CD4-positive, alpha-beta T cell treated with Interleukin-1 beta for 1 hour (primary cell): ENCODE measurements at regions not wholly inside any gene's neighbourhood (a gene's known extent, or its start where the extent isn't known, plus 50 kb on each side); places are given as distances from the start of the nearest gene placed in this dataset.
"Not testable (repeated sequence)": the region's sequence is repeated elsewhere in the genome, so short reads cannot be mapped to it uniquely, and the experiment has no call there.

Experiments
- DNase-seq, 2 donors: peaks; one replicate each; pipeline ENCODE4 v3.0.0-alpha.2; 2020 to 2022

DNA sequence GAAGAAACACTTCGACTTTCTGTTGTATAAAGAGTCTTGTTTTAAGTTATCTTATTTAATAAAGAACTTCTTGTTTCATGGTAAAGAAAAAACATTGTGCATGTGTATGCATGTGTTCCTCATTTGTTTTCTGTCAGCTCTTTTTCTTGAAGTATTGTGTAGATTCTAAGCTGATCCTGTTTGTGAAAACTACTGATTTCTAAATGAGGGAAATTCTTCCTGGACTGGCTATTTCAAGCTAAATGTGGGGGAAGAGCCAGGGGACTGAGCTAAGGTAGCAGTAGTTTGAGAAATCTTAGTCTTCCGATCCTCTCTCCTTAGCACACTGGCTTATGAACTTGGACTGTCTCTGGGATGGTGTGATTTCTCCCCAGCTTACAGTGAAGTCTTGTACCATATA, 56.4 kb upstream of the RBMS1 start:
- no peak for DNase-seq

GRCh38 chr2:160551259-160551658, 57.7 kb upstream of the RBMS1 start:
- DNase-seq: no peak

GRCh38 chr2:160555420-160556071, 61.9 kb upstream of the RBMS1 start:
- no peak for DNase-seq

DNA sequence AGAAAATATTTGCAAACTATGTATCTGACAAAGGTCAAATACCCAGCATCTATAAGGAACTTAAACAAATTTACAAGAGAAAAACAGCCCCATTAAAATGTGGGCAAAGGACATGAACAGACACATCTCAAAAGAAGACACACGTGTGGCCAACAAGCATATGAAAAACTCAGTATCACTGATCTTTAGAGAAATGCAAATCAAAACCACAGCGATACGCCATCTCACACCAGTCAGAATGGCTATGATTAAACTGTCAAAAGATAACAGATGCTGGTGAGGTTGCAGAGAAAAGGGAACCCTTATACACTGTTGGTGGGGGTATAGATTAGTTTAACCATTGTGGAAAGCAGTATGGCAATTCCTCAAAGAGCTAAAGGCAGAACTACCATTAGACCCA, 64.3 kb upstream of the RBMS1 start:
- no peak for DNase-seq

- no peak for DNase-seq
These were observed 64.9 kb upstream of the RBMS1 start for GRCh38 chr2:160558531-160558930.

- DNase-seq: no peak
These were observed 68.1 kb upstream of the RBMS1 start for GRCh38 chr2:160561551-160562295.

DNA sequence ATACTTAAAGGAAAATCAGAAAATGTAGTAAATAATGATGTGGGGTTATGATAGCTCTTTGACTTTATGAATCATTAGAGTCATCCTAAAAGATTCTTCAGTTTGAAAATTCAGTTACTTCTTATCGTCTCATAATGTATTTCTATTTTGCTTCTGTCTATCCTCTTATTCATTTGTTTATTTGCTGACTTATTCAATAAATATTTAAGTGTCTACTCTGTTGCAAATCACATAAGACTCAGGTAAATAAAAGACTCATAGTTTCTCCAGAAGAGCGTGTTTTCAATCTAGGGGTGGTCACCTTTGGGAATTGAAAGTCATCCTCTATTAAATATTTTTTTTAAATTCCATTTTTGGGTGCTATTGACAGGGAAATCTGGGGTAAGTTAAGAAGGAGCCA, 69.1 kb upstream of the RBMS1 start:
- DNase-seq: no peak

DNA sequence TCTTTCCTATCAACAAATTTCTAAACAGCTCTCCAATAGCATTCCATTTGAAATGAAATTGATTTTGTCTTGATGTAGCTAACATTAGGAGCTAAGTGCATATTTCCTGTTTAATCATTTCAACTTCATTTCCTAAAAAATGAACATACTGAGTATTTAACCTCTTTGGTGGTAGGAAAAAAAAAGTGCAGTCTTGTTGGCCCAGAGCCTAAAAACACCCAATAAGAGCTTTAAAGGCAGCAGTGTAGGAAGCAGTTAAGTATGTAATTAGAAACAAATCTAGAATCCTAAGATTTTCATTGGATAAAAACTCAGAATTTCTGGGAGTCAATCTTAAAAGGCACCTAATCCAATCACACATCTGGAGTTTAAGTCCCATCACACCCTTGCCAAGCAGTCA, 71.0 kb upstream of the RBMS1 start:
- DNase-seq: no peak

GRCh38 chr2:160565099-160565845, 71.7 kb upstream of the RBMS1 start:
- no peak for DNase-seq

GRCh38 chr2:160566717-160567116, 73.1 kb upstream of the RBMS1 start:
- DNase-seq: no peak

DNA sequence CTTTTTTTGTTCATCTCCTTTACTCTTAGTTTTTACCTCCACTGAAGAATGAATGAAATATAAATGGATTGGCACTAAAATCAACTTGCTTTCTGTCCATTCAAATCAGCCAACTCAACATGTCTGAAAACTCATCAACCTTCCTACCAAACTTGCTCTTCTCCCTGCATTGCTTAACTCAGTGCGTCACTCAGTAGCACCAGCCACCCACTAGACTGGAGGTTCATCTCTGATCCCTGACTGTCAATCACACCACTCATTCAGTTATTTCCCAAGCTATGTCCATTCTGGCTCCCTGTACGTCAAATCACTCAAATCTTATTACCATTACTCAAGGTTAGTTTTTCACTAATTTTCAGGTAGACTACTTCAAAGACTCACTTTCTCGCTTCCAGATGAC, 75.2 kb upstream of the RBMS1 start:
- DNase-seq: no peak

DNA sequence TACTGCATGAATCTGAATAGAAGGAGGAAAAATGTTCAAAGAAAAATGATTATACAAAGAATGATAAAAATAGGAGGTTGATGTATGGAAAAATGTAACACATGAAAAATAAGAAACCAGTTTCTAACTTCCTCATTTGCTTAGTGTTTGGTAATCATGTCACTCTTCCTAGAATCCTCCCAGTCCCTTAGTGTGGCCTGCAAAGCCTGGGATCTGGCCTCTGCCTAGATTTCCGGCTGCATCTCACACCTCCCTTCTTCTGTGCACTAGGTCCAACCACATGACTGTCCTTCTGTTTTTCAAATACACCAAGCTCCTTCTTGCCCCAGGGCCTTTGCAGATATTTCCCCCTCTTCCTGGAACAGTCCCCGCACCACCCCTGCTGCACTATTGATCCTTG, 76.8 kb upstream of the RBMS1 start:
- DNase-seq: no peak

DNA sequence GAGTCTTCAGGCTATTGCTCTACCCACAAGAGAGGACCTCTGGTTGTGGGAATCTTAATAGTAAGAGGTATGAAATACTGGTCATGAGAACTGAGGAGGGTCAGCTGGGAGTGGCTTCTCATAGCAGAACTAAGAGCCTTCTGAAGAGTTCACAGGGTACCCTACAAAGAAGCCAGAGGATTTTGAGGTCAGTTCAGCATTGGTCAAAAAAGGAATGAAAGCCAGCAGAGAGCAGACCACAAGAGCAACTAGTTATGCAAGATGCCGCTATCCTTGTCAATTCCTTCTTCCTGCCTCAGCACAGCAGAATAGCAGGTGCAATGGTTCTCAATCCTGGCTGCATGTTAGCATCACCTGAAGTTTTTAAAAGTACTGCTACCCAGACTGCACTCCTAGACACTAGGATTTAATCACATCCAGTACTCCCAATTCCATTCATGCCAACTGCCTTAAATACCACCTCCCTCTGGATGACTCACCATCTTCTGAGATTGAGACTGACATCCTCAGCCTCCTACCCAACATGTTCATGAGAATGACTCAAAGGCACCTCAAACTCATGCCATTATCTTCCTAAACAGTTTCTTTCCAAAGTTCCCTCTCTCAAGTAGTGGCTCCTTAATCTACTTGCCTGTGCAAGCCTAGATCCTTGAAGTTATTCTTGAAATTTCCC, 81.0 kb upstream of the RBMS1 start:
- no peak for DNase-seq

DNA sequence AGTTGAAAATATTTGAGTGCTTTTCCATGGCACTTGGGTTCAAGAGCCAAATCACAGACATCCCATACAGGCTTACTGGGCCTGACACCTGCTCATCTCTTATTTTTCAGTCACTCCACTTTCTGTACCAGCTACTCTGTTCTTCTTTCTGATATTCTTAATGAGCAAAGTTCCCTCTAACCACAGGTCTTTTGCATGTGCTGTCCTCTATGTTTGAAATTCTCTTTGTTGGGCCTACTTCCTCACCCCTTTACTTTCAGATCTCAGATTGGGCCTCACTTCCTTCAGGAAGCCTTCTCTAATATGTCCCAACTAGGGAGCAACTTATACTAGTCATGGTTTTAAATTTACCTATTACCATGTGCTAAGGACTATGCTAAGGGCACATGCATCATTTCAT, 81.8 kb upstream of the RBMS1 start:
- no peak for DNase-seq

- no peak for DNase-seq
These were observed 82.5 kb upstream of the RBMS1 start for GRCh38 chr2:160576054-160576499.

DNA sequence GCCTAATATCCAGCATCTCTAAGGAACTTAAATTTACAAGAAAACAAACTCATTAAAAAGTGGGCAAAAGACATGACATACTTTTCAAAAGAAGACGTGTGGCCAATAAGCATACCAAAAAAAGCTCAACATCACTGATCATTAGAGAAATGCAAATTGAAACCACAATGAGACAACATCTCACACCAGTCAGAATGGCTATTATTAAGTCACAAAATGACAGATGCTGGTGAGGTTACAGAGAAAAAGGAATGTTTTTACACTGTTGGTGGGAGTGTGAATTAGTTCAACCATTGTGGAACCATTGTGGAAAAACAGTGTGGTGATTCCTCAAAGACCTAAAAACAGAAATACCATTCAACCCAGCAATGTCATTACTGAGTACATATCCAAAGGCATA, 83.5 kb upstream of the RBMS1 start:
- DNase-seq: not testable (repeated sequence)

GRCh38 chr2:160581035-160581434, 87.4 kb upstream of the RBMS1 start:
- DNase-seq: no peak

DNA sequence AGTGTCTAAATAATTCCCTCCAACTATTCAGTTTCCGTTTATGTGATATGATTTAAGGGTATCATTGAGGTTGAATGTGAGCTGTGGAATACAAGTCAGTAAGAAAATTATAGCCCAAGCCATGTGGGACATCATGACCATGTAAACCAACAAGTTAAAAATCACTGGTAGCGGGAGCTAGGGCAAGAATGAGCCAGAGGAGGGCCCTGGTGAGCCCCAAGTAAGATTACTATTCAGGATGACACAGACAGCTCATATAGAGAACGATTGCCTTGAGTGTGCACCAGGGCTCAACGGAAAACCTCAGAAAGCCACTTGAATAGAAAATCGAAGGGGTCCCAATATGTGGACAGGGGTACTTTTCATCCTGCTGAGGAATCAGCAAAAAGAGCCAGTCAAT, 87.8 kb upstream of the RBMS1 start:
- DNase-seq: no peak

GRCh38 chr2:160582081-160582480, 88.5 kb upstream of the RBMS1 start:
- no peak for DNase-seq

GRCh38 chr2:160582490-160583145, 89.0 kb upstream of the RBMS1 start:
- no peak for DNase-seq

DNA sequence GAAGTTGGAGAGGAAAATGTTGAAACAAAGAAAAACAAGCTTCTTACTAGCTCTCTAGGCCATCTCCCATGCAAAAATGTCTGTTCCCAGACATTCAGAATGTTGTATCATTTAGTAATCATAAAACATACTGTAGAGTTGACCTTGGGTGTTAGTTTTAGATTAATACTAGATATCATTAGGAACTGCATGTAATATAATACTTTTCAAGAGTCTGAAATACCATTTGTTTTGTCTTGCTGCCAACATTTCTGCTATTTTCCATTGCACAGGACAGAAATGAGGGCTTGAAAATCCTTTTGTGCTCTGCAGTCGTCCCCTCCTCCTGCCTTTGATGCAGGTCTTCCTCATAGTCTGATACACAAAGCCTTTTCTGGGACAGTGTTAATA, 89.5 kb upstream of the RBMS1 start:
- no peak for DNase-seq

DNA sequence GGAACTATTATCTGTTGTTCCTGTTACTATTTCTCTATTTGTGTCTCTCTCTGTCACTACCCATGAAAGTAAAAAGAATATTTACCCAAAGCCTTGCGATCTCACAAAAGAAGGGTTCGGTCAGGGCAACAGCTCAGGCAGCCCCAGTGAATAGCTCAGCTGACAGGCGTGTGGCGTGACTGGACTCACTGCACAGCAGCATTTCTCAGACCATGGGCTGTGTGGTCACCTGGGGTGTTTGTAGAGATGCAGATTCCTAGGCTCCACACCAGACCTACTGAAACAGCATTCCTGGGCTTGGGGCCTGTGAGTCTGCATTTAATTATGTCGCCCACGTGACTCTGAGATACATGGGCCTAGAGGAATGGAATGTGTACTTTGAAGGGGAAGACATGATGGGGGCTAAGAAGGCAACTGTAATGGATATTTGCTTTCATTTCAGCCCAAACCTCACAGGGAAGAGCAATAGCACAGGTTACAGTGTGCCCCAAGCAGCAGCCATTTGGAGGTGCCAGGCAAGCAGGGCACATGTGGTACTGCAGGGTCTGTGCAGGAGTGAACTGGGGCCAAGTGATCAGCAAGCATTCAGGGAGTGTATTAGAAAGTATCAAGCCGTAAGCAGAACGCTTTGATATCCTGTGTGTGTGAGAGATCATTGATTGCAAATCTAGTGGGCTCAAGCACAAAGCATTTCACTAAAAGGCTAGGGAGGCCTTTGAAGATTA, 90.4 kb upstream of the RBMS1 start:
- DNase-seq: no peak
